Liver (tissue), 8 donors: ENCODE measurements at regions not wholly inside any gene's neighbourhood (a gene's known extent, or its start where the extent isn't known, plus 50 kb on each side); places are given as distances from the start of the nearest gene placed in this dataset.

Experiments used
- DNase-seq: peaks from one replicate; pipeline ENCODE4 v3.0.0-alpha.2; 2017; ENCODE audit warnings: low spot score
- H3K27ac ChIP-seq, 2 donors: one replicate each; pipeline ENCODE4 v1.7.0; 2013; ENCODE audit warnings: inconsistent platforms in 2 of 2, low read length in 2 of 2, control low read depth in 1 of 2, low read depth in 1 of 2, mild to moderate bottlenecking in 1 of 2
- H3K27me3 ChIP-seq, 4 donors: one replicate each; pipeline versions ENCODE4 v1.6.1 to v1.7.0; 2013; ENCODE audit warnings: low read length in 3 of 4, inconsistent platforms in 1 of 4, mild to moderate bottlenecking in 1 of 4, moderate library complexity in 1 of 4; ENCODE audit not compliant: control insufficient read depth in 4 of 4, insufficient read depth in 4 of 4
- H3K36me3 ChIP-seq, 4 donors: one replicate each; pipeline versions ENCODE4 v1.6.1 to v1.7.0; 2013; ENCODE audit warnings: low read length in 3 of 4, mild to moderate bottlenecking in 3 of 4, low read depth in 1 of 4, moderate library complexity in 1 of 4; ENCODE audit not compliant: control insufficient read depth in 4 of 4, insufficient read depth in 3 of 4
- H3K4me1 ChIP-seq, 4 donors: one replicate each; pipeline versions ENCODE4 v1.6.1 to v1.7.0; 2013; ENCODE audit warnings: low read length in 3 of 4, mild to moderate bottlenecking in 3 of 4, moderate library complexity in 1 of 4; ENCODE audit not compliant: control insufficient read depth in 4 of 4, insufficient read depth in 4 of 4
- H3K4me3 ChIP-seq, 3 donors: one replicate each; pipeline versions ENCODE4 v1.6.1 to v1.7.0; 2013; ENCODE audit warnings: low read length in 3 of 3, control low read depth in 1 of 3, low read depth in 1 of 3, mild to moderate bottlenecking in 1 of 3
- H3K9ac ChIP-seq, 2 donors: one replicate each; pipeline ENCODE4 v1.7.0; 2013; ENCODE audit warnings: low read length in 2 of 2, mild to moderate bottlenecking in 2 of 2, moderate library complexity in 2 of 2, control low read depth in 1 of 2, low read depth in 1 of 2
- H3K9me3 ChIP-seq, 4 donors: one replicate each; pipeline versions ENCODE4 v1.6.1 to v1.7.0; 2013; ENCODE audit warnings: low read length in 3 of 4; ENCODE audit not compliant: control insufficient read depth in 4 of 4
- ATF3 ChIP-seq: IDR thresholded peaks from 2 replicates; pipeline ENCODE4 v1.6.1; 2016; ENCODE audit warnings: antibody characterized with exemption
- FOXA1 ChIP-seq: IDR thresholded peaks from 2 replicates; pipeline ENCODE4 v1.6.1; 2016; ENCODE audit warnings: antibody characterized with exemption
- FOXA2 ChIP-seq: IDR thresholded peaks from 2 replicates; pipeline ENCODE4 v1.6.1; 2016; ENCODE audit warnings: antibody characterized with exemption
- GABPA ChIP-seq, 2 donors: IDR thresholded peaks in 1 of 2; conservative IDR thresholded peaks in 1 of 2; 2 replicates each; pipeline ENCODE4 v1.6.1; 2016; ENCODE audit warnings: antibody characterized with exemption in 2 of 2, mild to moderate bottlenecking in 1 of 2, moderate library complexity in 1 of 2
- HNF4A ChIP-seq, 2 donors: conservative IDR thresholded peaks; 2 replicates each; pipeline ENCODE4 v1.6.1; 2016; ENCODE audit warnings: antibody characterized with exemption in 2 of 2, mild to moderate bottlenecking in 2 of 2
- HNF4G ChIP-seq: IDR thresholded peaks from 2 replicates; pipeline ENCODE4 v1.6.1; 2016; ENCODE audit warnings: antibody characterized with exemption
- JUND ChIP-seq, 2 donors: IDR thresholded peaks; 2 replicates each; pipeline ENCODE4 v1.6.1; 2016; ENCODE audit warnings: antibody characterized with exemption in 2 of 2
- NR2F2 ChIP-seq: IDR thresholded peaks from 2 replicates; pipeline ENCODE4 v1.6.1; 2016; ENCODE audit warnings: antibody characterized with exemption
- RAD21 ChIP-seq, 2 donors: IDR thresholded peaks; 2 replicates each; pipeline ENCODE4 v1.6.1; 2016; ENCODE audit warnings: antibody characterized with exemption in 2 of 2, mild to moderate bottlenecking in 2 of 2
- REST ChIP-seq: IDR thresholded peaks from 2 replicates; pipeline ENCODE4 v1.6.1; 2016; ENCODE audit warnings: antibody characterized with exemption, mild to moderate bottlenecking
- RXRA ChIP-seq, 2 donors: IDR thresholded peaks; 2 replicates each; pipeline ENCODE4 v1.6.1; 2017 to 2018; ENCODE audit warnings: antibody characterized with exemption in 2 of 2, mild to moderate bottlenecking in 1 of 2
- SP1 ChIP-seq: IDR thresholded peaks from 2 replicates; pipeline ENCODE4 v1.6.1; 2018; ENCODE audit warnings: antibody characterized with exemption, mild to moderate bottlenecking
- YY1 ChIP-seq: IDR thresholded peaks from 2 replicates; pipeline ENCODE4 v1.6.1; 2016; ENCODE audit warnings: antibody characterized with exemption, mild to moderate bottlenecking
- WGBS: extraction: QIAGEN DNeasy Blood & Tissue Kit; methylation state at CpG from one replicate; pipeline ENCODE4 v1.1.7; 2013; 5-methylcytosine and 5-hydroxymethylcytosine counted together
- TF ChIP-seq, protein P1 (sequence below): IDR thresholded peaks from 2 replicates; pipeline ENCODE4 v1.6.1; 2016; ENCODE audit warnings: antibody characterized with exemption
- TF ChIP-seq, protein P2 (sequence below): fragments of 150-350 bp; IDR thresholded peaks from 2 replicates; pipeline ENCODE4 v1.5.1; 2017; ENCODE audit warnings: improper control_type of control experiment, low read depth, low read length; ENCODE audit not compliant: missing input control
- donor health status: healthy.
- donor health status: healthy.
- donor health status: healthy.
- donor health status: healthy.
- donor health status: healthy.

GRCh38 chr4:181976764-181977163 lies 266.4 kb upstream of the TENM3 start:
- no peak overlapping the region for H3K9ac ChIP-seq
- no peak for DNase-seq
- no peaks in the 10 kb centered on the region for H3K4me1 ChIP-seq
- H3K4me3 ChIP-seq: no peak overlapping the region
- H3K27ac ChIP-seq: no peak overlapping the region
- 84% methylated on average over 8 of the region's 8 CpGs for WGBS
- H3K9me3 ChIP-seq: no peaks in the 10 kb centered on the region
- TF ChIP-seq NR2F2 (no peak), YY1 (no peak), RAD21 (IDR thresholded peaks at IDR 0.05) (no peak), FOXA2 (no peak), ATF3 (no peak), GABPA (IDR thresholded peaks at IDR 0.05 in 1 of 2, conservative IDR thresholded peaks at IDR 0.05 in 1 of 2) (no peak), HNF4A (conservative IDR thresholded peaks at IDR 0.05) (no peak), SP1 (no peak), RXRA (IDR thresholded peaks at IDR 0.05) (no peak)
- TF ChIP-seq, protein P1, sequence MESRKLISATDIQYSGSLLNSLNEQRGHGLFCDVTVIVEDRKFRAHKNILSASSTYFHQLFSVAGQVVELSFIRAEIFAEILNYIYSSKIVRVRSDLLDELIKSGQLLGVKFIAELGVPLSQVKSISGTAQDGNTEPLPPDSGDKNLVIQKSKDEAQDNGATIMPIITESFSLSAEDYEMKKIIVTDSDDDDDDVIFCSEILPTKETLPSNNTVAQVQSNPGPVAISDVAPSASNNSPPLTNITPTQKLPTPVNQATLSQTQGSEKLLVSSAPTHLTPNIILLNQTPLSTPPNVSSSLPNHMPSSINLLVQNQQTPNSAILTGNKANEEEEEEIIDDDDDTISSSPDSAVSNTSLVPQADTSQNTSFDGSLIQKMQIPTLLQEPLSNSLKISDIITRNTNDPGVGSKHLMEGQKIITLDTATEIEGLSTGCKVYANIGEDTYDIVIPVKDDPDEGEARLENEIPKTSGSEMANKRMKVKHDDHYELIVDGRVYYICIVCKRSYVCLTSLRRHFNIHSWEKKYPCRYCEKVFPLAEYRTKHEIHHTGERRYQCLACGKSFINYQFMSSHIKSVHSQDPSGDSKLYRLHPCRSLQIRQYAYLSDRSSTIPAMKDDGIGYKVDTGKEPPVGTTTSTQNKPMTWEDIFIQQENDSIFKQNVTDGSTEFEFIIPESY: no peak
- H3K27me3 ChIP-seq: no peaks in the 10 kb centered on the region
- no peaks in the 10 kb centered on the region for H3K36me3 ChIP-seq

- no peak overlapping the region for H3K4me3 ChIP-seq
- no peak overlapping the region for H3K27ac ChIP-seq
- H3K9me3 ChIP-seq: no peaks in the 10 kb centered on the region
- TF ChIP-seq GABPA (IDR thresholded peaks at IDR 0.05 in 1 of 2, conservative IDR thresholded peaks at IDR 0.05 in 1 of 2) (no peak), RAD21 (IDR thresholded peaks at IDR 0.05) (no peak), FOXA1 (no peak), HNF4G (no peak)
- TF ChIP-seq, protein P1: no peak
- H3K36me3 ChIP-seq: no peaks in the 10 kb centered on the region
- H3K9ac ChIP-seq: no peak overlapping the region
- WGBS: 72% methylated on average over 2 of the region's 2 CpGs
- DNase-seq: no peak
- peaks cover 0 to 2% (median 0%) of the 10 kb centered on the region in 4 donors for H3K27me3 ChIP-seq
- H3K4me1 ChIP-seq: no peaks in the 10 kb centered on the region
Measured at GRCh38 chr4:181982437-181982836, 260.8 kb upstream of the TENM3 start.

- no peak overlapping the region for H3K27ac ChIP-seq
- H3K36me3 ChIP-seq: no peaks in the 10 kb centered on the region
- H3K9me3 ChIP-seq: no peaks in the 10 kb centered on the region
- H3K4me3 ChIP-seq: no peak overlapping the region
- DNase-seq: no peak
- TF ChIP-seq RAD21 (IDR thresholded peaks at IDR 0.05) (no peak), REST (no peak), NR2F2 (no peak), JUND (IDR thresholded peaks at IDR 0.05) (no peak), ATF3 (no peak), HNF4A (conservative IDR thresholded peaks at IDR 0.05) (no peak), FOXA2 (no peak), RXRA (IDR thresholded peaks at IDR 0.05) (no peak), SP1 (no peak)
- TF ChIP-seq, protein P2, sequence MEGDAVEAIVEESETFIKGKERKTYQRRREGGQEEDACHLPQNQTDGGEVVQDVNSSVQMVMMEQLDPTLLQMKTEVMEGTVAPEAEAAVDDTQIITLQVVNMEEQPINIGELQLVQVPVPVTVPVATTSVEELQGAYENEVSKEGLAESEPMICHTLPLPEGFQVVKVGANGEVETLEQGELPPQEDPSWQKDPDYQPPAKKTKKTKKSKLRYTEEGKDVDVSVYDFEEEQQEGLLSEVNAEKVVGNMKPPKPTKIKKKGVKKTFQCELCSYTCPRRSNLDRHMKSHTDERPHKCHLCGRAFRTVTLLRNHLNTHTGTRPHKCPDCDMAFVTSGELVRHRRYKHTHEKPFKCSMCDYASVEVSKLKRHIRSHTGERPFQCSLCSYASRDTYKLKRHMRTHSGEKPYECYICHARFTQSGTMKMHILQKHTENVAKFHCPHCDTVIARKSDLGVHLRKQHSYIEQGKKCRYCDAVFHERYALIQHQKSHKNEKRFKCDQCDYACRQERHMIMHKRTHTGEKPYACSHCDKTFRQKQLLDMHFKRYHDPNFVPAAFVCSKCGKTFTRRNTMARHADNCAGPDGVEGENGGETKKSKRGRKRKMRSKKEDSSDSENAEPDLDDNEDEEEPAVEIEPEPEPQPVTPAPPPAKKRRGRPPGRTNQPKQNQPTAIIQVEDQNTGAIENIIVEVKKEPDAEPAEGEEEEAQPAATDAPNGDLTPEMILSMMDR: no peak
- TF ChIP-seq, protein P1: no peak
- no peaks in the 10 kb centered on the region for H3K4me1 ChIP-seq
- no peak overlapping the region for H3K9ac ChIP-seq
- WGBS: 72% methylated on average over 6 of the region's 6 CpGs
- peaks cover 0 to 2% (median 0%) of the 10 kb centered on the region in 4 donors for H3K27me3 ChIP-seq
Measured at GRCh38 chr4:181982856-181983255, 260.3 kb upstream of the TENM3 start.
